Right atrium auricular region (tissue), 2 donors: ENCODE measurements at regions not wholly inside any gene's neighbourhood (a gene's known extent, or its start where the extent isn't known, plus 50 kb on each side); places are given as distances from the start of the nearest gene placed in this dataset.

Experiments used
- DNase-seq: peaks from one replicate; pipeline ENCODE4 v3.0.0-alpha.2; 2019; ENCODE audit warnings: low spot score
- H3K27ac ChIP-seq, 2 donors: fragments of 200-600 bp; sonication (generic); 1 replicate in 1 of 2; 2 replicates in 1 of 2; pipeline ENCODE4 v1.5.1; 2016 to 2019
- H3K27me3 ChIP-seq, 2 donors: fragments of 200-600 bp; sonication (generic); one replicate each; pipeline versions ENCODE4 v1.5.1 to v1.6.0; 2017 to 2019
- H3K36me3 ChIP-seq: fragments of 200-600 bp; sonication (generic); one replicate; pipeline ENCODE4 v1.5.1; 2016
- H3K4me1 ChIP-seq, 2 donors: fragments of 200-600 bp; sonication (generic); one replicate each; pipeline versions ENCODE4 v1.5.1 to v1.6.0; 2017 to 2019
- H3K4me3 ChIP-seq, 2 donors: fragments of 200-600 bp; sonication (generic); 1 replicate in 1 of 2; 2 replicates in 1 of 2; pipeline ENCODE4 v1.5.1; 2017 to 2019; ENCODE audit warnings: mild to moderate bottlenecking in 1 of 2, moderate library complexity in 1 of 2
- H3K9me3 ChIP-seq, 2 donors: fragments of 200-600 bp; sonication (generic); one replicate each; pipeline ENCODE4 v1.5.1; 2019
- CTCF ChIP-seq, 2 donors: fragments of 200-600 bp; sonication (generic); IDR thresholded peaks; one replicate each; pipeline ENCODE4 v1.5.1; 2019; ENCODE audit warnings: antibody characterized with exemption in 2 of 2

GRCh38 chr6:103995571-103995970, 864.1 kb downstream of the HACE1 start:
- H3K4me1 ChIP-seq, result no peaks in the 10 kb centered on the region
- DNase-seq, result no peak
- no peak overlapping the region for H3K4me3 ChIP-seq
- no peak for TF ChIP-seq CTCF (IDR thresholded peaks at IDR 0.05)
- H3K36me3 ChIP-seq, result no peaks in the 10 kb centered on the region
- H3K27ac ChIP-seq, result no peak overlapping the region
- H3K27me3 ChIP-seq, result peaks cover 0 to 2% of the 10 kb centered on the region in 2 donors
- no peaks in the 10 kb centered on the region for H3K9me3 ChIP-seq

DNA sequence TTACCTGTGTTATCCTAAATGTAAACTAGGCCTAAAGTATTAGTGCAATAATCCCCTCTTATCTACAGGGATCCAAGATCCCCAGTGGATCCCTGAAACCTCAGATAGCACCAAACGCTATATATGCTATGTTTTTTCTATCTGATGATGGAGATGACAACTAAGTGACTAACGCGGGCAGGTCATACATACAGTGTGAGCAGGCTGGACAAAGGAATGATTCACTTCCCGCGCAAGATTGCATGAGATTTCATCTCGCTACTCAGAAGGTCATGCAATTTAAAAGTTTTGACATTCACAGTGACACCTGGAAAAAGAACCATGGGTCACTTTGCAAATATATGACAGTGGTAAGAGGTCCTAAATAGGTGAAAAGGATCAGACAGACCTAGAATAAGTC, 875.9 kb downstream of the HACE1 start:
- H3K9me3 ChIP-seq, result no peaks in the 10 kb centered on the region
- no peak overlapping the region for H3K4me3 ChIP-seq
- H3K27me3 ChIP-seq, result no peaks in the 10 kb centered on the region
- no peak overlapping the region for H3K27ac ChIP-seq
- H3K36me3 ChIP-seq, result no peaks in the 10 kb centered on the region
- H3K4me1 ChIP-seq, result no peaks in the 10 kb centered on the region
- DNase-seq, result no peak
- TF ChIP-seq CTCF (IDR thresholded peaks at IDR 0.05), result no peak

- no peaks in the 10 kb centered on the region for H3K27me3 ChIP-seq
- no peaks in the 10 kb centered on the region for H3K9me3 ChIP-seq
- H3K4me3 ChIP-seq, result no peak overlapping the region
Measured at GRCh38 chr6:103983011-103983410, 876.7 kb downstream of the HACE1 start.

GRCh38 chr6:103982574-103982973, 877.1 kb downstream of the HACE1 start:
- Histone ChIP-seq H3K4me1 (no peaks in the 10 kb centered on the region), H3K27ac (no peak overlapping the region), H3K9me3 (no peaks in the 10 kb centered on the region), H3K36me3 (no peaks in the 10 kb centered on the region), H3K27me3 (no peaks in the 10 kb centered on the region), H3K4me3 (no peak overlapping the region)
- TF ChIP-seq CTCF (IDR thresholded peaks at IDR 0.05), result no peak
- no peak for DNase-seq

More at GRCh38 chr6:103983011-103983410, 876.7 kb downstream of the HACE1 start:
- no peak for TF ChIP-seq CTCF (IDR thresholded peaks at IDR 0.05)
- no peak overlapping the region for H3K27ac ChIP-seq
- no peaks in the 10 kb centered on the region for H3K36me3 ChIP-seq
- no peak for DNase-seq
- H3K4me1 ChIP-seq, result no peaks in the 10 kb centered on the region

DNA sequence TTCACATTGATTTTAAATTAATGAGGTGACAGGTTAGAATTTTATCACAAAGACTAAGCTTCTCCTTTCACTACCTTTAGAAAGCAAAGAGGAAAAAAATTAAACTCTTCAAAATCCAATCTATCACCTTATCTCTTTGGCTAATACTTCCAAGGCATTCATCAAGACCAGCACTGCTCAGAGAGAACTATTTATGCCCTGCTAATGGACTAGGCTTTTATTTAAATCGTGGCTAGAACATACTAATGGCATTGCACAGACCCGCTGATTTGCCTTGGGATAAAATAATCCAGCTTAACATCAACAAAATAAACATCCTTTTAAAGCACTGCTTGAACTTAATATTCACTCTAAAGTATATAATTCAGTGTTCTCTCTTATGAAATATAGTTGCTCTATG, 880.4 kb downstream of the HACE1 start:
- H3K4me3 ChIP-seq, result no peak overlapping the region

More for the DNA sequence above, 880.4 kb downstream of the HACE1 start:
- Histone ChIP-seq H3K27me3 (no peaks in the 10 kb centered on the region), H3K27ac (no peak overlapping the region), H3K36me3 (no peaks in the 10 kb centered on the region), H3K9me3 (no peaks in the 10 kb centered on the region), H3K4me1 (no peaks in the 10 kb centered on the region)
- TF ChIP-seq CTCF (IDR thresholded peaks at IDR 0.05), result no peak
- no peak for DNase-seq
